Transverse colon (tissue), 4 donors: ENCODE measurements at regions not wholly inside any gene's neighbourhood (a gene's known extent, or its start where the extent isn't known, plus 50 kb on each side); places are given as distances from the start of the nearest gene placed in this dataset.

Experiments used
- DNase-seq: peaks from one replicate; pipeline ENCODE4 v3.0.0-alpha.2; 2019
- H3K27ac ChIP-seq, 4 donors: fragments of 200-600 bp; sonication (generic); 2 replicates each; pipeline ENCODE4 v1.5.1; 2016 to 2018; ENCODE audit warnings: inconsistent platforms in 4 of 4
- H3K27me3 ChIP-seq: fragments of 200-600 bp; sonication (generic); 2 replicates; pipeline ENCODE4 v1.5.1; 2017; ENCODE audit warnings: inconsistent platforms
- H3K36me3 ChIP-seq, 4 donors: fragments of 200-600 bp; sonication (generic); 2 replicates each; pipeline ENCODE4 v1.5.1; 2017 to 2019; ENCODE audit warnings: inconsistent platforms in 4 of 4
- H3K4me1 ChIP-seq, 4 donors: fragments of 200-600 bp; sonication (generic); 2 replicates each; pipeline ENCODE4 v1.5.1; 2017 to 2020; ENCODE audit warnings: inconsistent platforms in 4 of 4
- H3K4me3 ChIP-seq, 4 donors: fragments of 200-600 bp; sonication (generic); 1 replicate in 1 of 4; 2 replicates in 3 of 4; pipeline versions ENCODE4 v1.5.1 to v1.6.1; 2017 to 2019; ENCODE audit warnings: inconsistent platforms in 4 of 4
- H3K9me3 ChIP-seq, 2 donors: fragments of 200-600 bp; sonication (generic); 2 replicates each; pipeline ENCODE4 v1.5.1; 2017 to 2019; ENCODE audit warnings: inconsistent platforms in 2 of 2
- CTCF ChIP-seq, 5 experiments: fragments of 200-600 bp in 3 of 5; fragments of 450-650 bp in 2 of 5; sonication (generic) in 3 of 5; IDR thresholded peaks; 1 replicate in 2 of 5; 2 replicates in 3 of 5; pipeline ENCODE4 v1.5.1; 2016 to 2017; ENCODE audit warnings: antibody characterized with exemption in 5 of 5, inconsistent platforms in 3 of 5, mild to moderate bottlenecking in 2 of 5, moderate library complexity in 1 of 5
- EP300 ChIP-seq: sonication (generic); formaldehyde crosslinking; IDR thresholded peaks from one replicate; pipeline ENCODE4 v1.6.1; 2017; ENCODE audit warnings: antibody characterized with exemption, low read depth
- POLR2A ChIP-seq: fragments of 450-650 bp; IDR thresholded peaks from one replicate; pipeline ENCODE4 v1.6.1; 2016; ENCODE audit warnings: antibody characterized with exemption, mild to moderate bottlenecking, moderate library complexity
- POLR2AphosphoS5 ChIP-seq, 3 donors: sonication (generic); formaldehyde crosslinking; IDR thresholded peaks; one replicate each; pipeline ENCODE4 v1.6.1; 2016; ENCODE audit warnings: antibody characterized with exemption in 3 of 3
- WGBS, 2 donors: methylation state at CpG; one replicate each; pipeline ENCODE4 v1.1.5; 2018; ENCODE audit warnings: low coverage in 1 of 2; 5-methylcytosine and 5-hydroxymethylcytosine counted together
- in situ Hi-C, 4 donors: fragments of 200-750 bp; cut with MboI; loops; one replicate each; pipeline versions ENCODE4 v1.15.0 to v1.15.1; 2017; ENCODE audit warnings: low sequenced_read_pairs in 3 of 4, low pct_ligation_motif_present in 1 of 4, low pct_unique_long_range_greater_than_20kb in 1 of 4
- intact Hi-C: fragments of 100-400 bp; cut with DNase I; formaldehyde crosslinking; loops from one replicate; pipeline ENCODE4 v1.15.1; 2023; ENCODE audit warnings: low total_unique reads

GRCh38 chr11:131302836-131303235 lies 67.6 kb upstream of the NTM start:
- Histone ChIP-seq H3K27me3 (no peaks in the 10 kb centered on the region), H3K4me3 (no peak overlapping the region), H3K4me1 (no peaks in the 10 kb centered on the region), H3K9me3 (no peaks in the 10 kb centered on the region), H3K27ac (no peak overlapping the region), H3K36me3 (no peaks in the 10 kb centered on the region)
- DNase-seq = no peak
- intact Hi-C loops = no loop called here
- TF ChIP-seq POLR2AphosphoS5 (IDR thresholded peaks at IDR 0.05) = no peak
- no peak for TF ChIP-seq POLR2A
- TF ChIP-seq EP300 = no peak
- TF ChIP-seq CTCF (IDR thresholded peaks at IDR 0.05) = no peak
- in situ Hi-C loops = no loop called here
- WGBS, 2 donors = 36% methylated on average over 1 of the region's 1 CpG; no CpG with 5 or more reads in 1 of the 2 donors

DNA sequence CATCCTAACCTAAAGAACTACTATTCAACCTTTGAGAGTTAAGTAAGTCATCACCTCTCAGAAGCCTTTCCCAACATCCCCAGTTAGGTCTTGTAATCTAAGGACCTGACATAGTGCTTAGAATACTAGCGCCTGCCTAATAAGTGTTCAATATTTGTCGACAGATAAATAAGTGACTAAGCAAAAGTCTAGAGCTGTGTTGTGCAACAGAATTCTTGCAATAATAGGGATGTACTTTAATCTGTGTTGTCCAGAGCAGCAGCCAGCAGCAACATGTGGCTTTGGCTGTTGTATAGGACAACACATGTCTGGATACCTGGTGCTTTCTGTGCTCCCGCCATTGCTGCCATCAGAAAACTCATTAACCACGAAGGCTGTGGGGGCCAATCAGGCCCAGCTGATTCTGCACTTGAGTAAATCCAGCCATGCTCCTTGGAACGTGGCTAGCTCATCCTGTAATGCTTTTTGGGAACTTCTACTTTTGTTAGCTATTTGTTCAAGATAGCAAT lies 66.8 kb upstream of the NTM start:
- no peak overlapping the region for H3K4me3 ChIP-seq
- H3K27me3 ChIP-seq = no peaks in the 10 kb centered on the region
- 60% methylated on average over 5 of the region's 5 CpGs; no CpG with 5 or more reads in 1 of the 2 donors for WGBS, 2 donors
- TF ChIP-seq CTCF (IDR thresholded peaks at IDR 0.05) (no peak), EP300 (no peak), POLR2AphosphoS5 (IDR thresholded peaks at IDR 0.05) (no peak), POLR2A (no peak)
- H3K9me3 ChIP-seq = no peaks in the 10 kb centered on the region
- in situ Hi-C loops = no loop called here
- no peak overlapping the region for H3K27ac ChIP-seq
- H3K4me1 ChIP-seq = no peaks in the 10 kb centered on the region
- intact Hi-C loops = no loop called here
- no peaks in the 10 kb centered on the region for H3K36me3 ChIP-seq
- no peak for DNase-seq

DNA sequence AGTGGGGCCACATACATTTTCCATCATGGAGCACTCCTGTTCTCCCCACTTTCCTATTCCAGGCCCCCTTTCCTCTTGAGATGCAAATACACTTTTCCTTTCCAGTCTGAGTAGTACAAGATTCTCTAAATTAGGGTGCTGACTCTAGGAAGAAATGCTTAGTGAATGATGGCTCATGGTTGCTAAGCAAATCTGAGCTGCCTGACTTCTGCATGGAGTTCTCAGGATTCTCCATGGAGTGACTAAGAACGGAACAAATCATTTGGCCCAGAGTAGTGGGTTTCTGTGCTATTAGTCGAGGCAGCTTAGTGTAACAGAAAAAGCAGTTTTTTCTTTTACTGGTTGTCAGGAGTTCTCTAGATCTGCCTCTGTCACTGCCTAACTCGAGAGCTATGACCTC lies 65.4 kb upstream of the NTM start:
- no peaks in the 10 kb centered on the region for H3K4me1 ChIP-seq
- no peak overlapping the region for H3K27ac ChIP-seq
- H3K4me3 ChIP-seq = no peak overlapping the region
- TF ChIP-seq POLR2AphosphoS5 (IDR thresholded peaks at IDR 0.05) (no peak), POLR2A (no peak), CTCF (IDR thresholded peaks at IDR 0.05) (no peak), EP300 (no peak)
- no peak for DNase-seq
- WGBS, 2 donors = 66% methylated on average over 3 of the region's 3 CpGs; no CpG with 5 or more reads in 1 of the 2 donors
- in situ Hi-C loops (no loop called here), intact Hi-C loops (no loop called here)
- H3K36me3 ChIP-seq = no peaks in the 10 kb centered on the region
- no peaks in the 10 kb centered on the region for H3K27me3 ChIP-seq
- no peaks in the 10 kb centered on the region for H3K9me3 ChIP-seq

GRCh38 chr11:131307506-131307905 lies 62.9 kb upstream of the NTM start:
- WGBS, 2 donors = 83 to 85% methylated on average over 6 of the region's 6 CpGs
- Histone ChIP-seq H3K27me3 (no peaks in the 10 kb centered on the region), H3K4me3 (no peak overlapping the region), H3K27ac (no peak overlapping the region), H3K4me1 (no peaks in the 10 kb centered on the region), H3K36me3 (no peaks in the 10 kb centered on the region), H3K9me3 (no peaks in the 10 kb centered on the region)
- in situ Hi-C loops = no loop called here
- TF ChIP-seq POLR2AphosphoS5 (IDR thresholded peaks at IDR 0.05) (no peak), EP300 (no peak), CTCF (IDR thresholded peaks at IDR 0.05) (no peak), POLR2A (no peak)
- intact Hi-C loops = no loop called here
- DNase-seq = no peak
